Neural cell (in vitro differentiated cells): ENCODE measurements at regions not wholly inside any gene's neighbourhood (a gene's known extent, or its start where the extent isn't known, plus 50 kb on each side); places are given as distances from the start of the nearest gene placed in this dataset.

Experiments used
- H2AFZ ChIP-seq: fragments of 200-600, 300-800 bp; sonication (generic), shearing (Covaris generic); 2 replicates; pipeline ENCODE4 v1.6.0; 2014; ENCODE audit warnings: low read depth, mild to moderate bottlenecking, antibody characterized with exemption, low read length, moderate library complexity
- H3F3A ChIP-seq: fragments of 200-600 bp; shearing (Covaris generic); 2 replicates; pipeline ENCODE4 v1.6.1; 2016; ENCODE audit warnings: mild to moderate bottlenecking, moderate library complexity, mixed read lengths, antibody characterized with exemption, low read length; ENCODE audit not compliant: insufficient read depth, poor library complexity, severe bottlenecking
- H3K27ac ChIP-seq: fragments of 200-600, 300-800 bp; sonication (generic), shearing (Covaris generic); 2 replicates; pipeline ENCODE4 v1.5.1; 2014; ENCODE audit warnings: mild to moderate bottlenecking, low read length, moderate library complexity
- H3K27me3 ChIP-seq: fragments of 300-800, 200-600 bp; sonication (generic), shearing (Covaris generic); 2 replicates; pipeline ENCODE4 v1.6.0; 2014; ENCODE audit warnings: mild to moderate bottlenecking, low read depth, low read length, moderate library complexity; ENCODE audit not compliant: insufficient read depth
- H3K36me3 ChIP-seq: fragments of 300-800, 200-600 bp; sonication (generic), shearing (Covaris generic); 2 replicates; pipeline ENCODE4 v1.5.1; 2014; ENCODE audit warnings: mild to moderate bottlenecking, antibody characterized with exemption, low read length, moderate library complexity; ENCODE audit not compliant: insufficient read depth
- H3K4me2 ChIP-seq: fragments of 300-800, 200-600 bp; sonication (generic), shearing (Covaris generic); 2 replicates; pipeline ENCODE4 v1.6.0; 2014; ENCODE audit warnings: mild to moderate bottlenecking, low read length
- H3K4me3 ChIP-seq: fragments of 300-800, 200-600 bp; sonication (generic), shearing (Covaris generic); 2 replicates; pipeline ENCODE4 v1.5.1; 2014; ENCODE audit warnings: mild to moderate bottlenecking, low read length, moderate library complexity
- H3K79me2 ChIP-seq: fragments of 200-600 bp; shearing (Covaris generic); replicated peaks from 2 replicates; pipeline ENCODE4 v1.6.0; 2014; ENCODE audit warnings: mild to moderate bottlenecking, low read length, moderate library complexity; ENCODE audit not compliant: insufficient read depth
- H3K9ac ChIP-seq: fragments of 300-800, 200-600 bp; sonication (generic), shearing (Covaris generic); 2 replicates; pipeline ENCODE4 v1.6.1; 2016; ENCODE audit warnings: mild to moderate bottlenecking, low read length, mixed read lengths
- H3K9me2 ChIP-seq: fragments of 200-600 bp; shearing (Covaris generic); 2 replicates; pipeline ENCODE4 v1.6.1; 2016; ENCODE audit warnings: mild to moderate bottlenecking, low read length, mixed read lengths; ENCODE audit not compliant: insufficient read depth
- H3K9me3 ChIP-seq: fragments of 200-600, 300-800 bp; sonication (generic), shearing (Covaris generic); 2 replicates; pipeline ENCODE4 v1.6.1; 2016; ENCODE audit warnings: mild to moderate bottlenecking, mixed run types, low read length, moderate library complexity, mixed read lengths
- H4K20me1 ChIP-seq: fragments of 200-600 bp; shearing (Covaris generic); 2 replicates; pipeline ENCODE4 v1.6.1; 2016; ENCODE audit warnings: mild to moderate bottlenecking, mixed run types; ENCODE audit not compliant: insufficient read depth
- EP300 ChIP-seq: fragments of 450-650 bp; conservative IDR thresholded peaks from 2 replicates; pipeline ENCODE4 v1.6.1; 2014; ENCODE audit warnings: antibody characterized with exemption, mild to moderate bottlenecking, moderate library complexity; ENCODE audit not compliant: poor library complexity, severe bottlenecking
- EZH2 ChIP-seq: fragments of 200-600, 300-800 bp; shearing (Covaris generic), sonication (generic); IDR thresholded peaks from 2 replicates; pipeline ENCODE4 v1.6.1; 2014; ENCODE audit warnings: antibody characterized with exemption, low read length, borderline replicate concordance, mild to moderate bottlenecking; ENCODE audit not compliant: insufficient read depth, poor library complexity, severe bottlenecking
- MXI1 ChIP-seq: fragments of 450-650 bp; conservative IDR thresholded peaks from 2 replicates; pipeline ENCODE4 v1.6.1; 2014; ENCODE audit warnings: antibody characterized with exemption, mild to moderate bottlenecking; ENCODE audit not compliant: poor library complexity, severe bottlenecking
- POLR2AphosphoS5 ChIP-seq: IDR thresholded peaks from 2 replicates; pipeline ENCODE4 v1.6.1; 2012
- RAD21 ChIP-seq: fragments of 450-650 bp; conservative IDR thresholded peaks from 2 replicates; pipeline ENCODE4 v1.6.1; 2014; ENCODE audit warnings: antibody characterized with exemption, mild to moderate bottlenecking, moderate library complexity
- SMC3 ChIP-seq: fragments of 450-650 bp; conservative IDR thresholded peaks from 2 replicates; pipeline ENCODE4 v1.6.1; 2014; ENCODE audit warnings: antibody characterized with exemption, mild to moderate bottlenecking, moderate library complexity; ENCODE audit not compliant: poor library complexity
- TAF1 ChIP-seq: IDR thresholded peaks from 2 replicates; pipeline ENCODE4 v1.6.1; 2012; ENCODE audit warnings: low read depth
- TF ChIP-seq, protein P1 (sequence below): IDR thresholded peaks from 2 replicates; pipeline ENCODE4 v1.6.1; 2012; ENCODE audit warnings: borderline replicate concordance
- TF ChIP-seq, protein P2 (sequence below): fragments of 450-650 bp; IDR thresholded peaks from 2 replicates; pipeline ENCODE4 v1.5.1; 2014; ENCODE audit warnings: antibody characterized with exemption, mild to moderate bottlenecking, moderate library complexity; ENCODE audit not compliant: poor library complexity, severe bottlenecking

DNA sequence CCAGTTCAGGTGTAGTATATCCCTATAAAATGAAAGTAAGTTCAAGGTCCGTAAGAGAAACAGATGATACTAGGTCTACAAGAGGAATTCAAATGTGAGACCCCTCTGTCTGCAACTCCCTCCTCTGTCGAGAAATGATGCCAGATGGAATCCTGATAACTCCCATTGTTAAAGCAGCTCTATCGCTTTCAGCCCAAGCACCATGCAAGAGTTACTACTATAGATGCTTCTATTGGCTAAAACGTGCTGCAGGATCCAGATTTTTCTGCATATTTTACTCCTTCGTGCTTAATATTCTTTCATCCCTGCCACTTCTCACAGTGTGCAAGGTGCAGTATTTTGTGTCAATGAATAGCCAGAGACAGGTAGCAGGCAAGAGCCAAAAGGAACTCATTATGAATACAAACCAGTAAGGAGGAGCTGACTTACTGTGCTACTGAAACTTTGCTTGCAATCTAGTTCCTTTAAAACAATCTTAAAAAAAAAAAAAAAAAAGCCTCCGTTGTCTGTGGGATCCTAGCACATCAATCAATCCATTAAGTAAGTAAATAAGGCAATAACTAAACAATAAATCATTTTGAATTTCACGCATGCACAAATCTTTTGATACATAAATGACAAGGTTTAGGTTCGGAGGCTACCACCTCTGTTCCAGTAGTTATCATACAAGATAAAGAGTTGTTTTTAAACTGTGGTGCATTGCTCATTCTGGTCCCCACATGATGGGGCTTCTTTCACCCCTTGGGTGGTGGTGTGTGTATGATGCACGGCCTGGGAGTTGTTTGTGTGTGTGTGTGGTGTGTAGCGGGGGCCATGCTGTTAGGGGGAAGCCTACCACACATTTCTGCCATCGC lies 151.1 kb upstream of the MPDZ start:
- no peaks in the 10 kb centered on the region for H4K20me1 ChIP-seq
- H3K9ac ChIP-seq: no peak overlapping the region
- H3K27ac ChIP-seq: no peak overlapping the region
- H3K4me2 ChIP-seq: no peak overlapping the region
- TF ChIP-seq, protein P1, sequence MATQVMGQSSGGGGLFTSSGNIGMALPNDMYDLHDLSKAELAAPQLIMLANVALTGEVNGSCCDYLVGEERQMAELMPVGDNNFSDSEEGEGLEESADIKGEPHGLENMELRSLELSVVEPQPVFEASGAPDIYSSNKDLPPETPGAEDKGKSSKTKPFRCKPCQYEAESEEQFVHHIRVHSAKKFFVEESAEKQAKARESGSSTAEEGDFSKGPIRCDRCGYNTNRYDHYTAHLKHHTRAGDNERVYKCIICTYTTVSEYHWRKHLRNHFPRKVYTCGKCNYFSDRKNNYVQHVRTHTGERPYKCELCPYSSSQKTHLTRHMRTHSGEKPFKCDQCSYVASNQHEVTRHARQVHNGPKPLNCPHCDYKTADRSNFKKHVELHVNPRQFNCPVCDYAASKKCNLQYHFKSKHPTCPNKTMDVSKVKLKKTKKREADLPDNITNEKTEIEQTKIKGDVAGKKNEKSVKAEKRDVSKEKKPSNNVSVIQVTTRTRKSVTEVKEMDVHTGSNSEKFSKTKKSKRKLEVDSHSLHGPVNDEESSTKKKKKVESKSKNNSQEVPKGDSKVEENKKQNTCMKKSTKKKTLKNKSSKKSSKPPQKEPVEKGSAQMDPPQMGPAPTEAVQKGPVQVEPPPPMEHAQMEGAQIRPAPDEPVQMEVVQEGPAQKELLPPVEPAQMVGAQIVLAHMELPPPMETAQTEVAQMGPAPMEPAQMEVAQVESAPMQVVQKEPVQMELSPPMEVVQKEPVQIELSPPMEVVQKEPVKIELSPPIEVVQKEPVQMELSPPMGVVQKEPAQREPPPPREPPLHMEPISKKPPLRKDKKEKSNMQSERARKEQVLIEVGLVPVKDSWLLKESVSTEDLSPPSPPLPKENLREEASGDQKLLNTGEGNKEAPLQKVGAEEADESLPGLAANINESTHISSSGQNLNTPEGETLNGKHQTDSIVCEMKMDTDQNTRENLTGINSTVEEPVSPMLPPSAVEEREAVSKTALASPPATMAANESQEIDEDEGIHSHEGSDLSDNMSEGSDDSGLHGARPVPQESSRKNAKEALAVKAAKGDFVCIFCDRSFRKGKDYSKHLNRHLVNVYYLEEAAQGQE: no peak
- TF ChIP-seq EP300 (no peak), EZH2 (no peak), SMC3 (no peak), TAF1 (no peak), MXI1 (no peak), RAD21 (no peak), POLR2AphosphoS5 (no peak)
- TF ChIP-seq, protein P2, sequence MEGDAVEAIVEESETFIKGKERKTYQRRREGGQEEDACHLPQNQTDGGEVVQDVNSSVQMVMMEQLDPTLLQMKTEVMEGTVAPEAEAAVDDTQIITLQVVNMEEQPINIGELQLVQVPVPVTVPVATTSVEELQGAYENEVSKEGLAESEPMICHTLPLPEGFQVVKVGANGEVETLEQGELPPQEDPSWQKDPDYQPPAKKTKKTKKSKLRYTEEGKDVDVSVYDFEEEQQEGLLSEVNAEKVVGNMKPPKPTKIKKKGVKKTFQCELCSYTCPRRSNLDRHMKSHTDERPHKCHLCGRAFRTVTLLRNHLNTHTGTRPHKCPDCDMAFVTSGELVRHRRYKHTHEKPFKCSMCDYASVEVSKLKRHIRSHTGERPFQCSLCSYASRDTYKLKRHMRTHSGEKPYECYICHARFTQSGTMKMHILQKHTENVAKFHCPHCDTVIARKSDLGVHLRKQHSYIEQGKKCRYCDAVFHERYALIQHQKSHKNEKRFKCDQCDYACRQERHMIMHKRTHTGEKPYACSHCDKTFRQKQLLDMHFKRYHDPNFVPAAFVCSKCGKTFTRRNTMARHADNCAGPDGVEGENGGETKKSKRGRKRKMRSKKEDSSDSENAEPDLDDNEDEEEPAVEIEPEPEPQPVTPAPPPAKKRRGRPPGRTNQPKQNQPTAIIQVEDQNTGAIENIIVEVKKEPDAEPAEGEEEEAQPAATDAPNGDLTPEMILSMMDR: no peak
- no peaks in the 10 kb centered on the region for H3K9me3 ChIP-seq
- no peaks in the 10 kb centered on the region for H3F3A ChIP-seq
- H3K36me3 ChIP-seq: no peaks in the 10 kb centered on the region
- H3K27me3 ChIP-seq: peaks cover 3% of the 10 kb centered on the region
- no peaks in the 10 kb centered on the region for H3K9me2 ChIP-seq
- H2AFZ ChIP-seq: no peak overlapping the region
- no peaks in the 10 kb centered on the region for H3K79me2 ChIP-seq
- no peak overlapping the region for H3K4me3 ChIP-seq

DNA sequence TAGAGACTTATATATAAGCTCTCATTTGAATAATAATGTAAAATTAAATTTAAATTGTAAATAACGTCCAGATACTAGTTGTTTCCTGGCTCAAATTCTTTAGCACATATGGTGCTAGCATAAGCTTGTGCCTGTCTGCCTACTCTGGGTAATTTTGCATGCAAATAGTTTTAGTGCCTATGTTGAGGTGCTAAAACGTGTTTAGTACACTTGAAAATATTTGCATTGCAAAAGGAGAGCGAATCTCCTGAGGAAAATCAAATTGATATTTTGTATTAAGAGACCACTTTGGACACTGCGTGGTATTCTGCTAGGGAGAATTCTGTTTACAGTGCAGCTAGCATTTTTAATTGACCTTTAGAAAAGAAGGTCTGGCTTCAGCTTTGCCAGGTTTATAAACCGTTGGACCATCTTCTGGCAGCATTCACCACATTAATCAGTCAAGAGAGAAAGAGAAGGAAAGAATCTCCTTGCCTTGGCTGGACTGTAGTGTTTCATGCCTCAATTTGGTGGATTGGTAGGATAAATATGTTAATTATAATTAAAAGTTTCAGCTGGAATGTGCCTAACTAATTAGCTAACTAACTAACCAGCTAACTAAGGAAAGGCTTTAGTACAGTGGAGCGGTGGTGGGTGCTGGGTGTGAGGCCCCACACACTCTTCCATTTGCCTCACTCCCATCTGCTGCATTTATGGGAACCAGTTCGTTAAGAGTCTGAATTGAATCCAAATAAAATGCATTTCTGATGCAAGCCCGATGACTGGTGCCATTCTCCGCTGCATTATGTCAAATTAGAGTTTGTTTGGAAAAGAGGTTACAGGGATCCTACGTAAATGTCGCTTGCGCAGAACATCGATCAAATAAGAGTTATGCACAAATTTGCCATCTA lies 150.1 kb upstream of the MPDZ start:
- no peak overlapping the region for H2AFZ ChIP-seq
- no peaks in the 10 kb centered on the region for H4K20me1 ChIP-seq
- no peaks in the 10 kb centered on the region for H3K9me2 ChIP-seq
- TF ChIP-seq, protein P1: no peak
- no peak for TF ChIP-seq POLR2AphosphoS5
- no peak for TF ChIP-seq EP300
- TF ChIP-seq TAF1: no peak
- TF ChIP-seq RAD21: no peak
- TF ChIP-seq EZH2: no peak
- no peak for TF ChIP-seq SMC3
- no peak for TF ChIP-seq MXI1
- H3K27ac ChIP-seq: no peak overlapping the region
- H3K79me2 ChIP-seq: no peaks in the 10 kb centered on the region
- H3K9ac ChIP-seq: no peak overlapping the region
- no peaks in the 10 kb centered on the region for H3K9me3 ChIP-seq
- H3F3A ChIP-seq: no peaks in the 10 kb centered on the region
- H3K4me2 ChIP-seq: no peak overlapping the region
- H3K27me3 ChIP-seq: peaks cover 3% of the 10 kb centered on the region
- no peaks in the 10 kb centered on the region for H3K36me3 ChIP-seq
- no peak overlapping the region for H3K4me3 ChIP-seq
